Activated B cell treated with CpG ODN at 0.5 μM for 24 hours (primary cell): ENCODE measurements at regions not wholly inside any gene's neighbourhood (a gene's known extent, or its start where the extent isn't known, plus 50 kb on each side); places are given as distances from the start of the nearest gene placed in this dataset.

Experiments
- ATAC-seq: fragments of 200-7000 bp; cut with Tn5 transposase; one replicate; pipeline ENCODE4 v1.10.0; 2021; ENCODE audit warnings: low read depth, mild to moderate bottlenecking, moderate library complexity
- CTCF ChIA-PET: fragments of 350-600 bp; sonication (Branson Sonifier 250); formaldehyde crosslinking; loops from one replicate; lab custom pipeline; 2021; ENCODE audit warnings: antibody characterized with exemption; lab: Charles Lee
- POLR2A ChIA-PET: fragments of 350-600 bp; sonication (Branson Sonifier 250); formaldehyde crosslinking; loops from one replicate; lab custom pipeline; 2021; ENCODE audit warnings: antibody characterized with exemption; lab: Charles Lee
- DNase-seq: peaks from one replicate; pipeline ENCODE4 v3.0.0; 2022
- H3K27ac Mint-ChIP-seq: one replicate; pipeline ENCODE4 v1.8.0; 2020; ENCODE audit warnings: mixed read lengths
- H3K27me3 Mint-ChIP-seq: one replicate; pipeline ENCODE4 v1.8.0; 2021; ENCODE audit warnings: mixed read lengths
- H3K36me3 Mint-ChIP-seq: one replicate; pipeline ENCODE4 v1.8.0; 2021; ENCODE audit warnings: low read depth, mixed read lengths
- H3K4me1 Mint-ChIP-seq: one replicate; pipeline ENCODE4 v1.8.0; 2021; ENCODE audit warnings: mixed read lengths
- H3K4me3 Mint-ChIP-seq: one replicate; pipeline ENCODE4 v1.8.0; 2020; ENCODE audit warnings: mild to moderate bottlenecking, mixed read lengths
- H3K9me3 Mint-ChIP-seq: one replicate; pipeline ENCODE4 v1.8.0; 2020; ENCODE audit warnings: mixed read lengths
- intact Hi-C: fragments of 100-400 bp; cut with micrococcal nuclease; formaldehyde crosslinking; loops from one replicate; pipeline ENCODE4 v1.15.1; 2024
- TF ChIP-seq, protein P1 (sequence below): fragments of 200-600 bp; IDR thresholded peaks from one replicate; pipeline ENCODE4 v1.8.0; 2022; ENCODE audit warnings: antibody characterized with exemption, mild to moderate bottlenecking

DNA sequence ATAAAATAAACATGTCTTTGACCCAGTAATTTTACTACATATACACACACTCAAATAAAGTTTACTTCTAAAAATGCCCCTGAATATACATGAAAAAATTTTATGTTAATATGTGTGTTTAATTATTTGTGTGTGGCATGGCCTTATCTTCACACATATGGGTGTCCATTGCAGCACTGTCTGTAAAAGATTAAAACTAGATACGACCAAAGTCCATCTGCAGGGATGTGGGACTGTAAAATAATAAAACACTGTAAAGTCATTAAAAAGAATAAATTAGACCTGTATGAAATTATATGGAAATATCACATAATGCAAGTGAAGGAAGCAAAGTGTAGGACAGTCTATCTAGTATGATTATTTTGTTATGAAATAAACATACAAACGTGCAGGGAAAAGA is 337.3 kb downstream of the RND3 start:
- H3K4me1 Mint-ChIP-seq: no peaks in the 10 kb centered on the region
- H3K36me3 Mint-ChIP-seq: no peaks in the 10 kb centered on the region
- POLR2A ChIA-PET: no interaction called here
- CTCF ChIA-PET: no interaction called here
- no peak overlapping the region for H3K27ac Mint-ChIP-seq
- TF ChIP-seq, protein P1, sequence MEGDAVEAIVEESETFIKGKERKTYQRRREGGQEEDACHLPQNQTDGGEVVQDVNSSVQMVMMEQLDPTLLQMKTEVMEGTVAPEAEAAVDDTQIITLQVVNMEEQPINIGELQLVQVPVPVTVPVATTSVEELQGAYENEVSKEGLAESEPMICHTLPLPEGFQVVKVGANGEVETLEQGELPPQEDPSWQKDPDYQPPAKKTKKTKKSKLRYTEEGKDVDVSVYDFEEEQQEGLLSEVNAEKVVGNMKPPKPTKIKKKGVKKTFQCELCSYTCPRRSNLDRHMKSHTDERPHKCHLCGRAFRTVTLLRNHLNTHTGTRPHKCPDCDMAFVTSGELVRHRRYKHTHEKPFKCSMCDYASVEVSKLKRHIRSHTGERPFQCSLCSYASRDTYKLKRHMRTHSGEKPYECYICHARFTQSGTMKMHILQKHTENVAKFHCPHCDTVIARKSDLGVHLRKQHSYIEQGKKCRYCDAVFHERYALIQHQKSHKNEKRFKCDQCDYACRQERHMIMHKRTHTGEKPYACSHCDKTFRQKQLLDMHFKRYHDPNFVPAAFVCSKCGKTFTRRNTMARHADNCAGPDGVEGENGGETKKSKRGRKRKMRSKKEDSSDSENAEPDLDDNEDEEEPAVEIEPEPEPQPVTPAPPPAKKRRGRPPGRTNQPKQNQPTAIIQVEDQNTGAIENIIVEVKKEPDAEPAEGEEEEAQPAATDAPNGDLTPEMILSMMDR: no peak
- no peak for ATAC-seq
- H3K27me3 Mint-ChIP-seq: no peaks in the 10 kb centered on the region
- no peak for DNase-seq
- intact Hi-C loops: no loop called here
- H3K4me3 Mint-ChIP-seq: no peak overlapping the region
- peaks cover 16% of the 10 kb centered on the region for H3K9me3 Mint-ChIP-seq

- peaks cover 16% of the 10 kb centered on the region for H3K9me3 Mint-ChIP-seq
- TF ChIP-seq, protein P1: no peak
- CTCF ChIA-PET: no interaction called here
- ATAC-seq (no peak), DNase-seq (no peak)
- H3K27ac Mint-ChIP-seq: no peak overlapping the region
- H3K4me3 Mint-ChIP-seq: no peak overlapping the region
- intact Hi-C loops: no loop called here
- H3K27me3 Mint-ChIP-seq: no peaks in the 10 kb centered on the region
- POLR2A ChIA-PET: no interaction called here
- H3K36me3 Mint-ChIP-seq: no peaks in the 10 kb centered on the region
- H3K4me1 Mint-ChIP-seq: no peaks in the 10 kb centered on the region
Measured at GRCh38 chr2:150147889-150148683, 339.4 kb downstream of the RND3 start.

DNA sequence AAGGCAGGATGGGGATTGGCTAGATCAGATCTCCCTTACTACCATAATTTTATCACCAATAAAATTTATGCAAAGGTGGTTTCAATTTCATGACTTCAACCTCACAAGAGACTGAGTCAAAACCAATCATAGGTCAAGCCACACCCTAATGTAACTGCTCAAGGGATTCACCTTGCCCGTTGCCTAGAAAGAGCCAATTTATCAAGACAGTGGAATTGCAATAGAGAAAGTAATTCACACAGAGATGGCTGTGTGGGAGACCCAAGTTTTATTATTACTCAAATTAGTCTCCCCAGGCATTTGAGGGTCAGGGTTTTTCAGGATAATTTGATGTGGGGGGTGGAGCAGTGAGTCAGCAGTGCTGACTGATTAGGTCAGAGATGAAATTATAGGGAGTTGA is 340.6 kb downstream of the RND3 start:
- CTCF ChIA-PET: no interaction called here
- H3K9me3 Mint-ChIP-seq: peaks cover 16% of the 10 kb centered on the region
- H3K27ac Mint-ChIP-seq: no peak overlapping the region
- ATAC-seq (no peak), DNase-seq (no peak)
- no peak overlapping the region for H3K4me3 Mint-ChIP-seq
- no peaks in the 10 kb centered on the region for H3K36me3 Mint-ChIP-seq
- TF ChIP-seq, protein P1: no peak
- H3K27me3 Mint-ChIP-seq: no peaks in the 10 kb centered on the region
- intact Hi-C loops: no loop called here
- no peaks in the 10 kb centered on the region for H3K4me1 Mint-ChIP-seq
- POLR2A ChIA-PET: no interaction called here

DNA sequence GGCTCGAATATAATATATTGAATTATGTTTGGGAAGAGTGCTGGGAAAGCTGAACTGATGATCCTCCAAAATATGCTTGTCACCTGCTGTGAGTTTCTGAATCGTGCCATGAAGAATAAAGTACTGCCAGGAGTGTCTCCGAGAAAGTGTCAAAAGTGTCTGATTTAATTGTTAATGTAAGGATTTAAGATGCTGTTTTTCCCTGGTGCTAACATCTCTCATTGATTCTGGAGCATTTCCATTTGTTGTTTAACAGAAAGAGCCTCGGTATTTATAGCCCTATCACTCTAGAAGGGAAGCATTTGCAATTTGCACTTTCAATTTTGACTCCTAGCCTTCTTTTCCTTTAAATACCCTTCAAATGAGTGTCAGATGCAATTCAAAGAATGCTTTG is 342.2 kb downstream of the RND3 start:
- H3K27ac Mint-ChIP-seq: no peak overlapping the region
- H3K36me3 Mint-ChIP-seq: no peaks in the 10 kb centered on the region
- CTCF ChIA-PET: no interaction called here
- H3K9me3 Mint-ChIP-seq: peaks cover 16% of the 10 kb centered on the region
- TF ChIP-seq, protein P1: no peak
- H3K4me1 Mint-ChIP-seq: no peaks in the 10 kb centered on the region
- DNase-seq: no peak
- no peaks in the 10 kb centered on the region for H3K27me3 Mint-ChIP-seq
- intact Hi-C loops: no loop called here
- ATAC-seq: no peak
- POLR2A ChIA-PET: no interaction called here
- no peak overlapping the region for H3K4me3 Mint-ChIP-seq

GRCh38 chr2:150144546-150145298 is 342.7 kb downstream of the RND3 start:
- POLR2A ChIA-PET: no interaction called here
- Mint-ChIP-seq H3K9me3 (peaks cover 16% of the 10 kb centered on the region), H3K4me1 (no peaks in the 10 kb centered on the region), H3K27ac (no peak overlapping the region), H3K27me3 (no peaks in the 10 kb centered on the region), H3K4me3 (no peak overlapping the region), H3K36me3 (no peaks in the 10 kb centered on the region)
- CTCF ChIA-PET: no interaction called here
- ATAC-seq: no peak
- TF ChIP-seq, protein P1: no peak
- DNase-seq: no peak
- intact Hi-C loops: no loop called here
